Adrenal gland (tissue), 9 donors: ENCODE measurements at regions not wholly inside any gene's neighbourhood (a gene's known extent, or its start where the extent isn't known, plus 50 kb on each side); places are given as distances from the start of the nearest gene placed in this dataset.

Source experiments
- DNase-seq, 7 donors: peaks; one replicate each; pipeline ENCODE4 v3.0.0-alpha.2; 2019 to 2020
- H3K27ac ChIP-seq, 5 donors: fragments of 200-600 bp; sonication (generic) in 4 of 5; 1 replicate in 3 of 5; 2 replicates in 2 of 5; pipeline versions ENCODE4 v1.5.1 to v1.8.0; 2016 to 2020; ENCODE audit warnings: mild to moderate bottlenecking in 1 of 5
- H3K27me3 ChIP-seq: fragments of 200-600 bp; 2 replicates; pipeline ENCODE4 v1.8.0; 2021
- H3K36me3 ChIP-seq, 2 donors: fragments of 200-600 bp; replicated peaks in 1 of 2; 1 replicate in 1 of 2; 2 replicates in 1 of 2; pipeline versions ENCODE4 v1.5.1 to v1.8.0; 2018 to 2022
- H3K4me1 ChIP-seq, 2 donors: fragments of 200-600 bp; replicated peaks in 1 of 2; 1 replicate in 1 of 2; 2 replicates in 1 of 2; pipeline versions ENCODE4 v1.5.1 to v1.8.0; 2018 to 2021
- H3K4me3 ChIP-seq, 4 donors: fragments of 200-600 bp; sonication (generic) in 3 of 4; one replicate each; pipeline ENCODE4 v1.5.1; 2016 to 2018
- H3K9me3 ChIP-seq, 3 donors: fragments of 200-600 bp; sonication (generic) in 1 of 3; replicated peaks in 1 of 3; 1 replicate in 2 of 3; 2 replicates in 1 of 3; pipeline versions ENCODE4 v1.5.1 to v1.8.0; 2016 to 2021
- CTCF ChIP-seq, 6 experiments: fragments of 450-650 bp in 4 of 6; fragments of 200-600 bp in 2 of 6; sonication (generic) in 1 of 6; IDR thresholded peaks; 1 replicate in 5 of 6; 2 replicates in 1 of 6; pipeline versions ENCODE4 v1.5.1 to v1.8.0; 2016 to 2021; ENCODE audit warnings: antibody characterized with exemption in 6 of 6, mild to moderate bottlenecking in 2 of 6, moderate library complexity in 1 of 6
- POLR2A ChIP-seq, 2 donors: fragments of 450-650 bp; IDR thresholded peaks; one replicate each; pipeline ENCODE4 v1.6.1; 2017; ENCODE audit warnings: antibody characterized with exemption in 2 of 2, mild to moderate bottlenecking in 2 of 2, moderate library complexity in 1 of 2
- WGBS, 4 donors: extraction: QIAGEN DNeasy Blood & Tissue Kit in 2 of 4; methylation state at CpG; one replicate each; pipeline versions ENCODE4 v1.1.5 to v1.1.7; 2013 to 2017; 5-methylcytosine and 5-hydroxymethylcytosine counted together
- intact Hi-C, 2 donors: fragments of 100-400 bp; cut with DNase I; formaldehyde crosslinking; loops; one replicate each; pipeline versions ENCODE4 v1.14.1 to v1.15.0; 2022 to 2023
- donor health status: healthy with polysubstance abuse.
- donor health status: Bipolar disorder and iron deficiency.
- donor health status: DM: yes; HTN: yes; CAD: no.
- donor health status: DM: no; HTN: no; CAD: no.
- donor health status: DM: no; HTN: no; CAD: no.

- no peak for DNase-seq
- Histone ChIP-seq H3K4me1 (no peaks in the 10 kb centered on the region), H3K9me3 (no peaks in the 10 kb centered on the region), H3K27me3 (no peaks in the 10 kb centered on the region), H3K27ac (no peak overlapping the region), H3K36me3 (no peaks in the 10 kb centered on the region), H3K4me3 (no peak overlapping the region)
- TF ChIP-seq POLR2A (IDR thresholded peaks at IDR 0.05) (no peak), CTCF (IDR thresholded peaks at IDR 0.05) (no peak)
- intact Hi-C loops, result no loop called here
- 72 to 83% (median 74%) methylated on average over 3 of the region's 3 CpGs for WGBS, 4 donors
Measured at GRCh38 chr3:167929968-167930367, 165.8 kb downstream of the GOLIM4 start.

GRCh38 chr3:167928381-167928780, 167.3 kb downstream of the GOLIM4 start:
- TF ChIP-seq POLR2A (IDR thresholded peaks at IDR 0.05) (no peak), CTCF (IDR thresholded peaks at IDR 0.05) (no peak)
- Histone ChIP-seq H3K36me3 (no peaks in the 10 kb centered on the region), H3K27ac (no peak overlapping the region), H3K4me3 (no peak overlapping the region), H3K9me3 (no peaks in the 10 kb centered on the region), H3K27me3 (no peaks in the 10 kb centered on the region), H3K4me1 (no peaks in the 10 kb centered on the region)
- no peak for DNase-seq
- intact Hi-C loops, result no loop called here
- WGBS, 4 donors, result 60 to 87% (median 69%) methylated on average over 4 of the region's 4 CpGs

DNA sequence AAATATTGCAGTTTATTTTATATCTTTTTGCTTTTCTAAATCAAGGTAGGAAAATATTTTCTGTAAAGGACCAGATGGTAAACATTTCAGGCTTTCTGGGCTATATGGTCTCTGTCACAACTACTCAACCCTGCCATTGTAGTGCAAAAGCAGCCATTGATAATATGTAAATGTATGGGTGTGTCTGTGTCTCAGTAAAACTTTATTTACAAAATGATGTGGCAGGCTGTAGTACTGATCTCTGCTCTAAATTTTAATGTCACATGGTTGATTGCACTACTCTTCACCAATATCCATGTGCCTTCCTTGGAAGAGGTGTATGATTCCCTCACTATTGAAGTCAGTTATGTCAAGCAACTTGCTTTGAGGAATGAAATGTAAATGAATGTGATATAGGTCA, 175.0 kb downstream of the GOLIM4 start:
- Histone ChIP-seq H3K4me1 (no peaks in the 10 kb centered on the region), H3K36me3 (no peaks in the 10 kb centered on the region), H3K27ac (no peak overlapping the region), H3K4me3 (no peak overlapping the region), H3K9me3 (no peaks in the 10 kb centered on the region), H3K27me3 (no peaks in the 10 kb centered on the region)
- intact Hi-C loops, result no loop called here
- TF ChIP-seq POLR2A (IDR thresholded peaks at IDR 0.05) (no peak), CTCF (IDR thresholded peaks at IDR 0.05) (no peak)
- DNase-seq, result no peak

GRCh38 chr3:167919590-167919989, 176.1 kb downstream of the GOLIM4 start:
- TF ChIP-seq POLR2A (IDR thresholded peaks at IDR 0.05), result no peak
- no peak for TF ChIP-seq CTCF (IDR thresholded peaks at IDR 0.05)
- no peak overlapping the region for H3K4me3 ChIP-seq
- H3K4me1 ChIP-seq, result no peaks in the 10 kb centered on the region
- 74 to 88% (median 85%) methylated on average over 1 of the region's 1 CpG for WGBS, 4 donors
- H3K36me3 ChIP-seq, result no peaks in the 10 kb centered on the region
- intact Hi-C loops, result no loop called here
- no peak for DNase-seq
- H3K27ac ChIP-seq, result no peak overlapping the region
- no peaks in the 10 kb centered on the region for H3K9me3 ChIP-seq
- no peaks in the 10 kb centered on the region for H3K27me3 ChIP-seq
